ENCODE measurements at regions not wholly inside any gene's neighbourhood (a gene's known extent, or its start where the extent isn't known, plus 50 kb on each side); places are given as distances from the start of the nearest gene placed in this dataset.

- ChIA-PET POLR2A (ENCODE audit: unreplicated experiment) (no interaction called here), CTCF (no interaction called here)
- Histone ChIP-seq H3K27ac (ENCODE audit: insufficient read depth, low read length) (no peak overlapping the region), H2BK120ac (ENCODE audit: low read depth, low read length) (no peak overlapping the region), H3K27me3 (ENCODE audit: control insufficient read depth, insufficient read depth, low read length) (no peaks in the 10 kb centered on the region), H2AFZ (replicated peaks; ENCODE audit: low read length, poor library complexity) (no peak overlapping the region), H3K4me1 (ENCODE audit: control insufficient read depth, insufficient read depth, low read length) (no peaks in the 10 kb centered on the region), H4K20me1 (ENCODE audit: insufficient read depth, low read length) (no peaks in the 10 kb centered on the region), H2BK5ac (ENCODE audit: low read depth, low read length, poor library complexity, severe bottlenecking) (no peak overlapping the region), H3K14ac (replicated peaks; ENCODE audit: low read depth, low read length) (no peak overlapping the region), H3K36me3 (ENCODE audit: control insufficient read depth, insufficient read depth, low read length) (no peaks in the 10 kb centered on the region), H4K91ac (ENCODE audit: insufficient read depth, low read depth, low read length) (no peak overlapping the region), H2BK20ac (ENCODE audit: low read depth, low read length) (no peak overlapping the region), H3K79me1 (ENCODE audit: low read depth in 1 of 2, low read length in 2 of 2) (no peaks in the 10 kb centered on the region), H3K4me2 (ENCODE audit: low read depth, low read length) (no peak overlapping the region), H2AK9ac (replicated peaks; ENCODE audit: low read depth, low read length, poor library complexity) (no peak overlapping the region), H3K4ac (ENCODE audit: low read depth, low read length) (no peak overlapping the region), H3K23ac (ENCODE audit: low read depth, low read length) (no peak overlapping the region), H4K5ac (ENCODE audit: low read depth, low read length) (no peak overlapping the region), H2AK5ac (ENCODE audit: low read depth, low read length) (no peak overlapping the region), H3K4me3 (ENCODE audit: insufficient read depth, low read depth, low read length) (no peak overlapping the region), H4K8ac (ENCODE audit: low read depth in 2 of 2, low read length in 2 of 2) (no peak overlapping the region), H2BK15ac (ENCODE audit: low read depth, low read length) (no peak overlapping the region), H3K9me3 (ENCODE audit: control insufficient read depth, insufficient read depth, low read length) (no peaks in the 10 kb centered on the region), H3K9me1 (ENCODE audit: insufficient read depth, low read length) (no peaks in the 10 kb centered on the region), H3K56ac (ENCODE audit: extremely low read depth, insufficient read depth, low read length) (no peak overlapping the region), H3K9ac (ENCODE audit: low read depth, low read length) (no peak overlapping the region), H3K18ac (ENCODE audit: low read depth, low read length) (no peak overlapping the region)
- intact Hi-C loops (cut with micrococcal nuclease) (no loop called here), dilution Hi-C loops (cut with HindIII; ENCODE audit: low sequenced_read_pairs, unreplicated experiment) (no loop called here), in situ Hi-C loops (cut with MboI; ENCODE audit: low sequenced_read_pairs) (no loop called here)
- no TSS peak for BruUV-seq (replicated peaks)
- ATAC-seq (ENCODE audit: low read depth) (no peak), DNase-seq (no peak)
- no peak for TF ChIP-seq RAD21 (IDR thresholded peaks at IDR 0.05; ENCODE audit: low read length)
- TF ChIP-seq RFX5 (IDR thresholded peaks at IDR 0.05; ENCODE audit: low read depth, low read length), result no peak
- TF ChIP-seq CHD1 (IDR thresholded peaks at IDR 0.05; ENCODE audit: low read depth, low read length), result no peak
- no peak for TF ChIP-seq MXI1 (IDR thresholded peaks at IDR 0.05; ENCODE audit: borderline replicate concordance, low read depth, low read length)
- TF ChIP-seq USF2 (IDR thresholded peaks at IDR 0.05; ENCODE audit: low read depth, low read length), result no peak
- TF ChIP-seq RCOR1 (IDR thresholded peaks at IDR 0.05; ENCODE audit: insufficient replicate concordance, low read length), result no peak
Observed at GRCh38 chr3:24714436-24714835, 219.8 kb upstream of the THRB start.
